Epithelial cell of esophagus (primary cell): ENCODE measurements at regions not wholly inside any gene's neighbourhood (a gene's known extent, or its start where the extent isn't known, plus 50 kb on each side); places are given as distances from the start of the nearest gene placed in this dataset.

Experiments
- DNase-seq: peaks from one replicate; pipeline ENCODE4 v3.0.0; 2010; ENCODE audit warnings: low read depth
- H3K4me3 ChIP-seq: 2 replicates; pipeline ENCODE4 v1.5.1; 2011; ENCODE audit warnings: mild to moderate bottlenecking, low read length, control low read depth
- TF ChIP-seq, protein P1 (sequence below): IDR thresholded peaks from 2 replicates; pipeline ENCODE4 v1.5.1; 2011; ENCODE audit warnings: low read depth, mild to moderate bottlenecking, low read length, control low read depth, inconsistent platforms; ENCODE audit not compliant: insufficient read depth; ENCODE audit errors: missing control alignments

DNA sequence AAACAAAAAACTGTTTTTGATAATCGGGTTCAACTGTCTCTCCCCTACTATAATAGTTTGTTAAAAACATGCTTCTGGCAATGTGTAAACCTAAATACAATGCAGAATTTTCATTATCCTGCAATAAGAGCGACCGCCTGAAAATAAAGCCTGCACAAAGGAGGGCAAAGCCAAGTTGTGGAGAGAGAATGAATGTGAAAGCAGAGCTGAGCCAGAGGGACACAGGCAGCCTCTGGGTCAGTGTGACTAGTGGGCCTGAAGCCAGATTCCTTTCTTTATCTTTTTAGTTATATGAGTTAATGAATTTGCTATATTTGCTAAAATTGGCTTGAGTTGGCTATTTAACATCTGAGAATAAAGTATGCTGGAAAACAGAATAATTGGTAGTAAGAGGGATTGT, 615.2 kb downstream of the PLA2G4A start:
- no peak overlapping the region for H3K4me3 ChIP-seq
- no peak for DNase-seq
- TF ChIP-seq, protein P1, sequence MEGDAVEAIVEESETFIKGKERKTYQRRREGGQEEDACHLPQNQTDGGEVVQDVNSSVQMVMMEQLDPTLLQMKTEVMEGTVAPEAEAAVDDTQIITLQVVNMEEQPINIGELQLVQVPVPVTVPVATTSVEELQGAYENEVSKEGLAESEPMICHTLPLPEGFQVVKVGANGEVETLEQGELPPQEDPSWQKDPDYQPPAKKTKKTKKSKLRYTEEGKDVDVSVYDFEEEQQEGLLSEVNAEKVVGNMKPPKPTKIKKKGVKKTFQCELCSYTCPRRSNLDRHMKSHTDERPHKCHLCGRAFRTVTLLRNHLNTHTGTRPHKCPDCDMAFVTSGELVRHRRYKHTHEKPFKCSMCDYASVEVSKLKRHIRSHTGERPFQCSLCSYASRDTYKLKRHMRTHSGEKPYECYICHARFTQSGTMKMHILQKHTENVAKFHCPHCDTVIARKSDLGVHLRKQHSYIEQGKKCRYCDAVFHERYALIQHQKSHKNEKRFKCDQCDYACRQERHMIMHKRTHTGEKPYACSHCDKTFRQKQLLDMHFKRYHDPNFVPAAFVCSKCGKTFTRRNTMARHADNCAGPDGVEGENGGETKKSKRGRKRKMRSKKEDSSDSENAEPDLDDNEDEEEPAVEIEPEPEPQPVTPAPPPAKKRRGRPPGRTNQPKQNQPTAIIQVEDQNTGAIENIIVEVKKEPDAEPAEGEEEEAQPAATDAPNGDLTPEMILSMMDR, result no peak

DNA sequence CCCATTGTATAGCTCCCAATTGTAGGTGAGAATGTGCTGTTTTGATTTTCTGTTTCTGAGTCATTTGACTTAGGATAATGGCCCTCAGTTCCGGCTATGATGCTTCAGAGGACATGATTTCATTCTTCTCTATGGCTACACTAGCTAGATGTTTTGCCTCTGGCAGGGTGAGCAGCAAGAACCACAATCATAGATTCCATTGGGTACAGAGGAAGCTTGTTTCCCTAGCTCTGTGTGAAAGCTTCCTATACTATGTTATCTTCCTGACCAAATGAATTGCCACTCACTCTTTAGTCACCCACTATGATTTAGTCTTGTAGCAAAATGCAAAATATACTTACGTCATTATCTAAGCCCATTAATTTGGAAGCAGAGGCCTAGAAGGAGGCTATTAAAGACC, 616.3 kb downstream of the PLA2G4A start:
- TF ChIP-seq, protein P1, result no peak
- H3K4me3 ChIP-seq, result no peak overlapping the region
- no peak for DNase-seq

DNA sequence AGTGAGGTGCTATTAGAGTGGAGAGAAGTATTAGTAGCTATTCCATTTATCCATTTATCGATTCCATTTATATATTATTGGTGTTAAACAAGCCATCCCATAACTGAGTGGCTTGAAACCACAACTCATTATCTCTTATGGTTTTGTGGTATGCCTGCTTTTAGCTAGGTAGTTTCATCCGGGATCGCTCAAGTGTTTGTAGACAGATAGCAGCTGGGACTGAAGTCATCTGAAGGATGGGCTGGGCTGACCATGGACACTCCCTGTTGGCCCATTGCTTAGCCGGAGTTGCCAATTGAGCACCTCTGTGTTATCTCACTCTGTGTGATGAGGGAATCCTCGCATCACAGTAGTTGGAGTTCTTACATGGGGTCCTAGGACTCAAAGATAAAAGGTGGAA, 622.5 kb downstream of the PLA2G4A start:
- no peak for DNase-seq
- TF ChIP-seq, protein P1, result no peak
- H3K4me3 ChIP-seq, result no peak overlapping the region

DNA sequence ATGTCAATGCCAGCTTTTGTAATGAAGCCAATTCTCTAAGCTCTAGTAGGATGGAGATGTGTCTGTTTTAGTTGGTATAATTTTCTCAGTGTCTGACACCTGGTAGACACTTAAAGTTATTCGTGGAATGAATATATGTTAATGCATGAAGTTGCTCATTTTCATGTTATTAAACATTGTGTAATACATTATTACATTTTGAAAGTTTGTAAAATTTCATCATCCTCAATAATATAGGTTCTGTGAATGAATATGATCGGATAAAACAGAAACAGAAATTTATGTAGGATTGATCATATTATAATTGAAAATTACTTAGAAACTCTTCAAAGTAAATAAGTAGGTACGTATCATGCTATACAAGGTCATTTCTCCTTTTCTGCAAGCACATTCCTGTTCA, 625.3 kb downstream of the PLA2G4A start:
- H3K4me3 ChIP-seq, result no peak overlapping the region
- TF ChIP-seq, protein P1, result no peak
- no peak for DNase-seq

DNA sequence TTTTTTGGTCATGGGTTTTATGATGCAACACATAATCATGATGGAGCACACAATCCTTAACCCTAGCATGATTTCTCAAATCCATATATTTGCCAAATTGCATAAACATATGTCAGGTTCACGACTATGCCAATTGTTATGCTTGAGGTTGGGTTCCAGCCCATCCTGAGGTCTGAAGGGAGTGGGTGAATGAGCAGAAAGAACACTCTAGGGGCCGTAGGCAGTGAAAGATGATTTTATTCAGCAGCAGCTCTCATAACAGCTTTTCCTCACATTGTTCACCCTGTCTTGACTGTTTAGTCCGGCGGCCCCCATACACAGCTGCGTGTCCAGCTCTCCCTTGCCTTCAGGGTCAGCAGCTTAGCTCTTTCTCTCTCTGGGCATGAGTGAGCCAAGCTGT, 627.7 kb downstream of the PLA2G4A start:
- DNase-seq, result no peak
- no peak overlapping the region for H3K4me3 ChIP-seq
- TF ChIP-seq, protein P1, result no peak

DNA sequence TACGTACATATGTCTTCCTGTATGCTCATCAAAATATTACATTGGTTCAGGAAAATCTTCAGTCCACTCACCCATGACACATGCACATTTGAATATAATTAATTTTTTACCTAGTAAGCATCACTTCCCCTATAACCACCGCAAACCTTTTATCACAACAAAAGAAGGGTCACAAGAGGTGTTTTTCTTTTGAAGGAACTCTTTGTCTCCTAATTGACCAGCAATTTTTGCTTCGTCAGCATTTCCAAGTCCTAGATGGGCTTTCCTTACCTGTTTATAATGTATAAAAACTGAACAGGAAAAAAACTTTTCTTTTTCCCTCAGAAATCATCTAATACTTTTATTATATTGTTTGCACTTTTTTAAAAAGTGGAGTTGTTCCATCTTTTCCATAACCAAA, 631.3 kb downstream of the PLA2G4A start:
- TF ChIP-seq, protein P1, result no peak
- no peak for DNase-seq

DNA sequence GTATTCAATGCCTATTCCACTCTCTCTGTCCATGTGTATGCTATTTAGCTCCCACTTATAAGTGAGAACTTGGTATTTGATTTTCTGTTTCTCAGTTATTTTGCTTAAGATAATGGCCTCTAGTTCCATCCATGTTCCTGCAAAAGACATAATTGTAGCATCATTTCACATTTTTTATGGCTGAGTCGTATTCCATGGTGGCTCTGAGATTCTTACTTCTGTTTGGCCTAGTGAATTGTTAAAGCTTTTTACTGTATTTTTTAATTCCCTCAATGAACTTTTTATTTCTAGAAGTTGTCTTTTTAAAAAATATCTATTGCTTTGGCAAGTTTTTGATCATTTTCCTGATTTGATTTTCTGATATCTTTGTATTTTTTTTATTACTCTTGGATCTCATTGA, 635.6 kb downstream of the PLA2G4A start:
- TF ChIP-seq, protein P1, result no peak
- DNase-seq, result no peak
- no peak overlapping the region for H3K4me3 ChIP-seq

More for the DNA sequence above, 631.3 kb downstream of the PLA2G4A start:
- no peak overlapping the region for H3K4me3 ChIP-seq
